ENCODE measurements at regions not wholly inside any gene's neighbourhood (a gene's known extent, or its start where the extent isn't known, plus 50 kb on each side); places are given as distances from the start of the nearest gene placed in this dataset.

DNA sequence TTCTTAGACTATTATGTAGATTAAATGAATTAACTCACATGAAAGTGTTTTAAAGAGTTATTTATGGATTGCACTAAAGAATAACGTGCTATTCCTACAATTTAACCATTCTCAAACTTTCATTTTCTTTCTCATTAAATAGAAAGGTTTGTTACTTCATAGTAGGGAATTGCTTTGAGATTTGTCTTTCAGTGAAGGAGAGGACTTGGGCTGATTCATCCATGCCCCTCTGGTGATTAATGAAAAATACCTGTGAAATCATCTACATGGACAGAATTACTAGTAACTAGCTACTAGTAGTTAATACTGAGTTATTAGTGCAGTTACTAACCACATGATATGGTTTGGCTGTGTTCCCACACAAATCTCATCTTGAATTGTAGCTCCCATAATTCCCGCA lies 275.8 kb upstream of the CDH20 start:
- no peaks in the 10 kb centered on the region for H3K9me3 ChIP-seq (replicated peaks; ENCODE audit: insufficient read depth, low read length)
- no peaks in the 10 kb centered on the region for H3K27me3 ChIP-seq (replicated peaks; ENCODE audit: insufficient read depth, low read length)
- H3K4me2 ChIP-seq (ENCODE audit: low read depth, low read length) = no peak overlapping the region
- no peak overlapping the region for H3K27ac ChIP-seq (ENCODE audit: low read length)
- no peaks in the 10 kb centered on the region for H3K79me2 ChIP-seq (ENCODE audit: low read length)
- H3F3A ChIP-seq (ENCODE audit: insufficient read depth, low read length) = no peaks in the 10 kb centered on the region
- H4K20me1 ChIP-seq (ENCODE audit: insufficient read depth, low read length) = no peaks in the 10 kb centered on the region
- no peak for DNase-seq
- TF ChIP-seq EZH2 (optimal IDR thresholded peaks at IDR 0.05; ENCODE audit: low read depth, low read length) = no peak
- H3K36me3 ChIP-seq (replicated peaks; ENCODE audit: insufficient read depth, low read length) = no peaks in the 10 kb centered on the region
- H3K9me2 ChIP-seq (replicated peaks; ENCODE audit: insufficient read depth, low read length) = no peaks in the 10 kb centered on the region
- no peak overlapping the region for H3K9ac ChIP-seq (ENCODE audit: low read length)
- H2AFZ ChIP-seq (ENCODE audit: low read length) = no peak overlapping the region
- H3K4me1 ChIP-seq (ENCODE audit: low read length) = no peaks in the 10 kb centered on the region
- no peak overlapping the region for H3K4me3 ChIP-seq (ENCODE audit: low read length)

DNA sequence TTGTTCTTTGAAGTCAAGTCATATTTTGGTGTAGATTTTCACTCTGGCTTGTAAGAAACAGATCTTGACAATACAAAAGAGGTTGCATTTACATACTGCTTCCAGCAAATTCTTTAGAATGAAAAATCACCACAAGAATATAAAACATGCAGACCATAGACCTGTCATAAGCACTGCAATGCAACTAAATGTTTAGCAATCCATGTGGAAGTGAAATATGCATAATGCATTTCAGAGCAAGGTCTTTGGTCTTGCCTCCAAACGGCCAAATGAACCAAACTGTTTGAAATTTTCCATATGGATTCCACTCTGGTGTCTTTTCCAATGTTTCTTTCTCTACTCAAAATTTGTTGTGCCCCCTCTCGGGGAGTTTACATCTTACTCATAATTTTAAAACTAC lies 271.0 kb upstream of the CDH20 start:
- H3K4me3 ChIP-seq (ENCODE audit: low read length) = no peak overlapping the region
- no peaks in the 10 kb centered on the region for H4K20me1 ChIP-seq (ENCODE audit: insufficient read depth, low read length)
- no peaks in the 10 kb centered on the region for H3K9me2 ChIP-seq (replicated peaks; ENCODE audit: insufficient read depth, low read length)
- no peak for TF ChIP-seq EZH2 (optimal IDR thresholded peaks at IDR 0.05; ENCODE audit: low read depth, low read length)
- TF ChIP-seq, protein P1, sequence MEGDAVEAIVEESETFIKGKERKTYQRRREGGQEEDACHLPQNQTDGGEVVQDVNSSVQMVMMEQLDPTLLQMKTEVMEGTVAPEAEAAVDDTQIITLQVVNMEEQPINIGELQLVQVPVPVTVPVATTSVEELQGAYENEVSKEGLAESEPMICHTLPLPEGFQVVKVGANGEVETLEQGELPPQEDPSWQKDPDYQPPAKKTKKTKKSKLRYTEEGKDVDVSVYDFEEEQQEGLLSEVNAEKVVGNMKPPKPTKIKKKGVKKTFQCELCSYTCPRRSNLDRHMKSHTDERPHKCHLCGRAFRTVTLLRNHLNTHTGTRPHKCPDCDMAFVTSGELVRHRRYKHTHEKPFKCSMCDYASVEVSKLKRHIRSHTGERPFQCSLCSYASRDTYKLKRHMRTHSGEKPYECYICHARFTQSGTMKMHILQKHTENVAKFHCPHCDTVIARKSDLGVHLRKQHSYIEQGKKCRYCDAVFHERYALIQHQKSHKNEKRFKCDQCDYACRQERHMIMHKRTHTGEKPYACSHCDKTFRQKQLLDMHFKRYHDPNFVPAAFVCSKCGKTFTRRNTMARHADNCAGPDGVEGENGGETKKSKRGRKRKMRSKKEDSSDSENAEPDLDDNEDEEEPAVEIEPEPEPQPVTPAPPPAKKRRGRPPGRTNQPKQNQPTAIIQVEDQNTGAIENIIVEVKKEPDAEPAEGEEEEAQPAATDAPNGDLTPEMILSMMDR (IDR thresholded peaks at IDR 0.05; ENCODE audit: low read length) = no peak
- no peak for TF ChIP-seq EZH2phosphoT487 (IDR thresholded peaks at IDR 0.05; ENCODE audit: low read length)
- no peaks in the 10 kb centered on the region for H3K36me3 ChIP-seq (replicated peaks; ENCODE audit: insufficient read depth, low read length)
- no peaks in the 10 kb centered on the region for H3K79me2 ChIP-seq (ENCODE audit: low read length)
- no peak overlapping the region for H3K27ac ChIP-seq (ENCODE audit: low read length)
- DNase-seq = no peak
- no peak overlapping the region for H3K9ac ChIP-seq (ENCODE audit: low read length)
- no peaks in the 10 kb centered on the region for H3F3A ChIP-seq (ENCODE audit: insufficient read depth, low read length)
- no peak overlapping the region for H3K4me2 ChIP-seq (ENCODE audit: low read depth, low read length)
- H3K27me3 ChIP-seq (replicated peaks; ENCODE audit: insufficient read depth, low read length) = no peaks in the 10 kb centered on the region
- no peak overlapping the region for H2AFZ ChIP-seq (ENCODE audit: low read length)
- no peaks in the 10 kb centered on the region for H3K4me1 ChIP-seq (ENCODE audit: low read length)
- no peaks in the 10 kb centered on the region for H3K9me3 ChIP-seq (replicated peaks; ENCODE audit: insufficient read depth, low read length)

DNA sequence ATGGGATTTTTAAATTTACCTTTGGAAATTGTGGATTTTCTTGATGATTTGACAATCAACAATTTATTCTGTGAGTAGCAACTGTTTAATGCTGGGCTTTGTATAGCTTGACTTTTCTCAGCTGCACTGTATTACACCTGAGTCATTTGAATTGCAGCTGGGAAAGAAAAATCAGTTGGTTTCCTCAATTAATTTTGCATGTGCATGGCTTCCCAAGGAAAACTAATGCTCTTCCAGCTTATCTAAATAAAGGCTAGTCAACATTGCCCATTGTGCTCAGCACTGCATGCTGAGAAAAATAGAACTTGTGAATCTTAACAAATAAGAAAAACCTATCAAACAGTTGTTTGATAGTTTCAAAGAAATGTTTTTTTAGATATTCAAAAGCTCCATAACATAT lies 268.3 kb upstream of the CDH20 start:
- H3K4me1 ChIP-seq (ENCODE audit: low read length) = no peaks in the 10 kb centered on the region
- H3K4me3 ChIP-seq (ENCODE audit: low read length) = no peak overlapping the region
- H3K9me3 ChIP-seq (replicated peaks; ENCODE audit: insufficient read depth, low read length) = no peaks in the 10 kb centered on the region
- H2AFZ ChIP-seq (ENCODE audit: low read length) = no peak overlapping the region
- H3K9me2 ChIP-seq (replicated peaks; ENCODE audit: insufficient read depth, low read length) = no peaks in the 10 kb centered on the region
- H3K79me2 ChIP-seq (ENCODE audit: low read length) = no peaks in the 10 kb centered on the region
- H3K4me2 ChIP-seq (ENCODE audit: low read depth, low read length) = no peak overlapping the region
- TF ChIP-seq EZH2 (optimal IDR thresholded peaks at IDR 0.05; ENCODE audit: low read depth, low read length) = no peak
- TF ChIP-seq EZH2phosphoT487 (IDR thresholded peaks at IDR 0.05; ENCODE audit: low read length) = no peak
- TF ChIP-seq, protein P1 (IDR thresholded peaks at IDR 0.05; ENCODE audit: low read length) = no peak
- H4K20me1 ChIP-seq (ENCODE audit: insufficient read depth, low read length) = no peaks in the 10 kb centered on the region
- H3F3A ChIP-seq (ENCODE audit: insufficient read depth, low read length) = no peaks in the 10 kb centered on the region
- no peaks in the 10 kb centered on the region for H3K27me3 ChIP-seq (replicated peaks; ENCODE audit: insufficient read depth, low read length)
- no peak overlapping the region for H3K9ac ChIP-seq (ENCODE audit: low read length)
- no peaks in the 10 kb centered on the region for H3K36me3 ChIP-seq (replicated peaks; ENCODE audit: insufficient read depth, low read length)
- H3K27ac ChIP-seq (ENCODE audit: low read length) = no peak overlapping the region
- no peak for DNase-seq

DNA sequence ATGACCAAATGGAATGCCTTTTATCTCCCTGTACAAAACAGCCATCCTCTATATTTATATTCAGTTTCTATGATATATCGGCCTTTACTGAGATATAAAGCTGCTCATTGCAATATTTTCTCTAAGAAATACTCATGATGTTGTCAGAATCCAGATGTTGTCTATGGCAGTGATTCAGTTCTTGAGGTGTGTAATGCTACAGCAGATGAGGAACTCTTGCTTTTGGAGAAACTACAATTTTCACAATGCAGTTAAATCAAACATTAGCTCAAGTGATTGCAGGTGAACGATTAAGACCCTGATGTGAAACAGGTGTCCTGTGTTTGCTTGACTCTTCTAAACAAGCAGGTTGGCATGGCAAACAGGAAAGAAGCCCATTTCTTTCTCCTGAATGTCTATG lies 256.2 kb upstream of the CDH20 start:
- Histone ChIP-seq H3K27ac (ENCODE audit: low read length) (no peak overlapping the region), H3K4me1 (ENCODE audit: low read length) (no peaks in the 10 kb centered on the region), H3K36me3 (replicated peaks; ENCODE audit: insufficient read depth, low read length) (no peaks in the 10 kb centered on the region), H4K20me1 (ENCODE audit: insufficient read depth, low read length) (no peaks in the 10 kb centered on the region), H3K27me3 (replicated peaks; ENCODE audit: insufficient read depth, low read length) (no peaks in the 10 kb centered on the region), H3K9ac (ENCODE audit: low read length) (no peak overlapping the region), H3K4me2 (ENCODE audit: low read depth, low read length) (no peak overlapping the region), H3F3A (ENCODE audit: insufficient read depth, low read length) (no peaks in the 10 kb centered on the region), H2AFZ (ENCODE audit: low read length) (no peak overlapping the region), H3K9me2 (replicated peaks; ENCODE audit: insufficient read depth, low read length) (no peaks in the 10 kb centered on the region), H3K79me2 (ENCODE audit: low read length) (no peaks in the 10 kb centered on the region), H3K9me3 (replicated peaks; ENCODE audit: insufficient read depth, low read length) (no peaks in the 10 kb centered on the region), H3K4me3 (ENCODE audit: low read length) (no peak overlapping the region)
- DNase-seq = no peak
- TF ChIP-seq EZH2phosphoT487 (IDR thresholded peaks at IDR 0.05; ENCODE audit: low read length) (no peak), EZH2 (optimal IDR thresholded peaks at IDR 0.05; ENCODE audit: low read depth, low read length) (no peak)
- TF ChIP-seq, protein P1 (IDR thresholded peaks at IDR 0.05; ENCODE audit: low read length) = no peak
